DOHH2 (cell line): ENCODE measurements at regions not wholly inside any gene's neighbourhood (a gene's known extent, or its start where the extent isn't known, plus 50 kb on each side); places are given as distances from the start of the nearest gene placed in this dataset.

Experiments used
- CTCF ChIP-seq: fragments of 200-600 bp; sonication (generic); IDR thresholded peaks from one replicate; pipeline ENCODE4 v1.5.1; 2014; ENCODE audit warnings: antibody characterized with exemption, mild to moderate bottlenecking, low read depth, low read length; ENCODE audit not compliant: poor library complexity, severe bottlenecking
- EZH2phosphoT487 ChIP-seq: fragments of 200-600 bp; sonication (generic); IDR thresholded peaks from 2 replicates; pipeline ENCODE4 v1.6.1; 2017; ENCODE audit warnings: borderline replicate concordance, mild to moderate bottlenecking, antibody characterized with exemption, low read length, moderate library complexity, mixed read lengths

- TF ChIP-seq CTCF (no peak), EZH2phosphoT487 (no peak)
These were observed 564.0 kb downstream of the XPNPEP1 start for GRCh38 chr10:109359316-109359715.
